Gastroesophageal sphincter (tissue), 3 donors: ENCODE measurements at regions not wholly inside any gene's neighbourhood (a gene's known extent, or its start where the extent isn't known, plus 50 kb on each side); places are given as distances from the start of the nearest gene placed in this dataset.

Experiments used
- EP300 ChIP-seq: sonication (generic); formaldehyde crosslinking; IDR thresholded peaks from one replicate; pipeline ENCODE4 v1.6.1; 2017; ENCODE audit warnings: antibody characterized with exemption, mild to moderate bottlenecking
- POLR2A ChIP-seq, 2 donors: fragments of 450-650 bp; IDR thresholded peaks; one replicate each; pipeline ENCODE4 v1.6.1; 2017; ENCODE audit warnings: antibody characterized with exemption in 2 of 2, mild to moderate bottlenecking in 2 of 2, moderate library complexity in 1 of 2
- TF ChIP-seq, protein P1 (sequence below), 4 experiments: fragments of 200-600 bp in 2 of 4; fragments of 450-650 bp in 2 of 4; sonication (generic) in 1 of 4; IDR thresholded peaks; one replicate each; pipeline ENCODE4 v1.5.1; 2017 to 2019; ENCODE audit warnings: antibody characterized with exemption in 4 of 4, mild to moderate bottlenecking in 2 of 4, moderate library complexity in 2 of 4

DNA sequence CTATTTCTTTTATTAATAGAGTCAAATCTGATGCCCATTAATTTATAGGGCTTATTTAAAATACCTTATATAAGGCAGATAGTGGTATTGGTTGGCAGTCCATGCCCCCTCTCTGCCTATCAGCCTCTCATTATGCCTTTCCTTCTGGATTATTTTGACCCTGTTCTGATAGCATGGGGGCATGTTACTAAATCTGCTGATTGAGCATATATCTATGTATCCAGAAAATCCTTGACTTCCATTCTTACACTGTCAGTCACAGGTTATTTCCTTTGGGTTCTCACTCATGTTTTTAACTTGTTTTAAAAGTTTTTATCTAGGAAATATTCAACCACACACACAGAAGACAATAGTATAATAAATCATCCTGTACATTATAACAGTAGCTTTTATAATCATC lies 1184.9 kb downstream of the HACE1 start:
- TF ChIP-seq POLR2A (IDR thresholded peaks at IDR 0.05) (no peak), EP300 (no peak)
- TF ChIP-seq, protein P1, sequence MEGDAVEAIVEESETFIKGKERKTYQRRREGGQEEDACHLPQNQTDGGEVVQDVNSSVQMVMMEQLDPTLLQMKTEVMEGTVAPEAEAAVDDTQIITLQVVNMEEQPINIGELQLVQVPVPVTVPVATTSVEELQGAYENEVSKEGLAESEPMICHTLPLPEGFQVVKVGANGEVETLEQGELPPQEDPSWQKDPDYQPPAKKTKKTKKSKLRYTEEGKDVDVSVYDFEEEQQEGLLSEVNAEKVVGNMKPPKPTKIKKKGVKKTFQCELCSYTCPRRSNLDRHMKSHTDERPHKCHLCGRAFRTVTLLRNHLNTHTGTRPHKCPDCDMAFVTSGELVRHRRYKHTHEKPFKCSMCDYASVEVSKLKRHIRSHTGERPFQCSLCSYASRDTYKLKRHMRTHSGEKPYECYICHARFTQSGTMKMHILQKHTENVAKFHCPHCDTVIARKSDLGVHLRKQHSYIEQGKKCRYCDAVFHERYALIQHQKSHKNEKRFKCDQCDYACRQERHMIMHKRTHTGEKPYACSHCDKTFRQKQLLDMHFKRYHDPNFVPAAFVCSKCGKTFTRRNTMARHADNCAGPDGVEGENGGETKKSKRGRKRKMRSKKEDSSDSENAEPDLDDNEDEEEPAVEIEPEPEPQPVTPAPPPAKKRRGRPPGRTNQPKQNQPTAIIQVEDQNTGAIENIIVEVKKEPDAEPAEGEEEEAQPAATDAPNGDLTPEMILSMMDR (IDR thresholded peaks at IDR 0.05): no peak
